Ectodermal cell (in vitro differentiated cells): ENCODE measurements at regions not wholly inside any gene's neighbourhood (a gene's known extent, or its start where the extent isn't known, plus 50 kb on each side); places are given as distances from the start of the nearest gene placed in this dataset.

Experiments used
- H3K27ac ChIP-seq: 2 replicates; pipeline ENCODE4 v1.7.0; 2013; ENCODE audit warnings: mild to moderate bottlenecking, low read depth, low read length; ENCODE audit not compliant: insufficient read depth, poor library complexity, severe bottlenecking
- H3K27me3 ChIP-seq: 2 replicates; pipeline ENCODE4 v1.7.0; 2013; ENCODE audit warnings: mild to moderate bottlenecking, low read length; ENCODE audit not compliant: insufficient read depth, control insufficient read depth, poor library complexity, severe bottlenecking
- H3K36me3 ChIP-seq: one replicate; pipeline ENCODE4 v1.7.0; 2013; ENCODE audit warnings: low read length; ENCODE audit not compliant: control insufficient read depth, insufficient read depth
- H3K4me1 ChIP-seq: one replicate; pipeline ENCODE4 v1.7.0; 2013; ENCODE audit warnings: low read length; ENCODE audit not compliant: control insufficient read depth, insufficient read depth
- H3K4me3 ChIP-seq: 2 replicates; pipeline ENCODE4 v1.7.0; 2013; ENCODE audit warnings: low read depth, low read length, control low read depth; ENCODE audit not compliant: insufficient read depth
- H3K9me3 ChIP-seq: 2 replicates; pipeline ENCODE4 v1.7.0; 2013; ENCODE audit warnings: mild to moderate bottlenecking, low read length, moderate library complexity; ENCODE audit not compliant: control insufficient read depth
- WGBS, 2 experiments: methylation state at CpG; one replicate each; pipeline ENCODE4 v1.1.7; 2013; ENCODE audit warnings: missing lambda C conversion rate in 2 of 2; 5-methylcytosine and 5-hydroxymethylcytosine counted together

DNA sequence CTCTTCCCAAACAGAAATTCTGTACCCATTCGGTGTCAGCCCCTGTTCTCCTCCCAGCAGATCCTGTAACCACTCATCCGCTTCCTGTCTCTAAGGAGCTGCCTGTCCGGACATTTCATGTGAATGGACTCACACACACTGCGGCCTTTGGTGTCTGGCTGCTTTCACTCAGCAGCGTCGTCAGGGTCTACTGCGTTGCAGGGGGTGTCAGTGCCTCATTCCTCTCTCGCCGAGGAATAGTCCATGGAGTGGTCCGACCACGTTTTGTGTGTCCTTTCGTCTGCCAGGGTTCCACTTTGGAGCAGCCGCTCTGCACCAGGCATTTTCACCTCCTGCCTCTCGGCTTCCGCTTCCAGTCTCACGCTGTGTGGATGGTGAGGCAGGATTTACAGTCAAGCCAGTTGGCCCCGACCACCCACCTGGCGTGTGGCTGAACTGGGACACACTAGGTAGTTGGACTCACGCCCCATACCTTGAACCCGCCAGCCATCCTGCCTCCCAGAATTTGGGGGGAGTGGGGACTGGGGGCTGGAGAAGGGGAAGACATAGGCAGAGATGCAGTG lies 188.2 kb upstream of the CIBAR2 start:
- Histone ChIP-seq H3K4me3 (no peak overlapping the region), H3K27me3 (peaks cover 28% of the 10 kb centered on the region), H3K36me3 (no peaks in the 10 kb centered on the region), H3K4me1 (peaks cover 12% of the 10 kb centered on the region), H3K27ac (no peak overlapping the region), H3K9me3 (no peaks in the 10 kb centered on the region)
- 92 to 93% methylated on average over 20 of the region's 20 CpGs for WGBS, 2 experiments

DNA sequence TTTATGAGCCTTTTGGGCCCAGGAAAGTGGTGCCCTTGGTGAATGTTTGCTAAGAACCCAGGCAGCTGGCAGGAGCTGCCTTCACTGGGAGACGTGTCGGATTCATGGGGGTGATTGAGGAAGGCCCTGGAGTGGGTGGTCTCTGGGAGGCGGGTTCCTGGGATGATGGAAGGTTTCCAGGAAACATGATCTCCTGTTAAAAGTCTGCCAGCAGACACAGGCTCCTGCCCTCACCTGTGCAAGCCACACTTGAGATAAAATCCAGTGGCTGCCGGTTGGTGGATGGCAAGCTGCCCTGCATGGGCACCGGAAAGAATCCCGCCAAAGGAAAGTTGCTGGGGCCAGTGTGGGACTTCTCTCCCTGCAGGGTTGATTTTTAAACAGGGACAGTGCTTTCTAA lies 189.0 kb upstream of the CIBAR2 start:
- H3K9me3 ChIP-seq: no peaks in the 10 kb centered on the region
- no peak overlapping the region for H3K27ac ChIP-seq
- WGBS, 2 experiments: 83 to 84% methylated on average over 6 of the region's 6 CpGs
- no peak overlapping the region for H3K4me3 ChIP-seq
- peaks cover 27% of the 10 kb centered on the region for H3K27me3 ChIP-seq
- peaks cover 12% of the 10 kb centered on the region for H3K4me1 ChIP-seq
- H3K36me3 ChIP-seq: no peaks in the 10 kb centered on the region

- Histone ChIP-seq H3K27ac (no peak overlapping the region), H3K27me3 (peaks cover 27% of the 10 kb centered on the region), H3K4me3 (no peak overlapping the region), H3K4me1 (peaks cover 12% of the 10 kb centered on the region), H3K9me3 (no peaks in the 10 kb centered on the region), H3K36me3 (no peaks in the 10 kb centered on the region)
- 38 to 46% methylated on average over 24 of the region's 24 CpGs for WGBS, 2 experiments
Observed at GRCh38 chr16:85302018-85302847, 190.0 kb upstream of the CIBAR2 start.

DNA sequence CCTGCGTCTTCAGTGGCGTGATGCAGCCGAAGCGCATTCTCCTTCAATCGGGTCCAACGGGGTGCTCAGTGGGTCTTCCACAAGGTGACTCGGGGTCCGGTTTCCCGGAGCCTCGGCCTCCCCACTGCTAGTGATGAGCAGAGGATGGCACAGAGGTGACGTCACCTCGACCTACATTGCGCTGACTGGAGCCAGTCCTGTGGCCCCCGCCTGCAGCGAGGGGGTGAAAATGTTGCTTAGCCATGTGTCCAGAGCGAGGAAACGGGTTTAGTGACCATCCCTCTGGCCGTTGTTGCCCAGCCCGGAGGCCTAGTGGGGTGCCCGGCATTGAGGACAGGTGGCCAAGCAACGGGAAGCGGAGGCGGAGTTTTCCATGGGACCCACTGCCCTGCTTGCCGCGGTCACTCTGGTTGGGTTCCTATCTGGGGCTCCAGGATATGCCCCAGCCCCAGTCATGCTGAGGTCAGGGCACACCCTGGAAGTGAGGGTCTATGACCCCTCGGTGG lies 190.6 kb upstream of the CIBAR2 start:
- Histone ChIP-seq H3K27me3 (peaks cover 27% of the 10 kb centered on the region), H3K27ac (no peak overlapping the region), H3K36me3 (no peaks in the 10 kb centered on the region), H3K9me3 (no peaks in the 10 kb centered on the region), H3K4me3 (peak overlapping the region; percentile 27), H3K4me1 (peaks cover 12% of the 10 kb centered on the region)
- WGBS, 2 experiments: 24 to 26% methylated on average over 26 of the region's 26 CpGs

DNA sequence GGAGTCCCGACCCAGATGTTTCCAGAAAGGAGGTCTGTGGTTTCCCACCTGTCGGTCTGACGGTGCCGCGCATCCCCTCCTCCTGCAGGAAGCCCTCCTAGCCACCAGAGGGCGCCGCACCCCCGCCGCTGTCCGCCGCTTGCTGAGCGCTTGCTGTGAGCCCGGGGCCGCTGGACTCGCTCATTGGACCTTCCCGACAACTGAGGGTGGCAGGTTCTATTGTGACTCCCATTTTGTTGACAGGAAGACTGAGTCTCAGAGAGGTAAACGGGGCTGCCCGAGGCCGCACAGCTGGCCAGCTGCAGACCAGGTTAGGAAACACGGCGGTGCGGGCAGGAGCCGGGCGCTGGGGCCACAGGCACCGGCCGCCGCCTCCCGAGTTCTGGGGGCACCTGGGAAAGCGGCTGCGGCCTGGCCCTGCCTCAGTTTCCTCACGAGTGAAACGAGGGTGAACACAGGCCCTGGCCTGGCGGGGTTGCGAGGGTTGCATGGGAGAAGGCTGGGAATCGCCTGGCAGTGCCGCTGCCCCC lies 191.1 kb upstream of the CIBAR2 start:
- Histone ChIP-seq H3K4me3 (peak overlapping the region; percentile 27), H3K27me3 (peaks cover 27% of the 10 kb centered on the region), H3K27ac (no peak overlapping the region), H3K4me1 (peaks cover 12% of the 10 kb centered on the region), H3K9me3 (no peaks in the 10 kb centered on the region), H3K36me3 (no peaks in the 10 kb centered on the region)
- 46 to 47% methylated on average over 36 of the region's 36 CpGs for WGBS, 2 experiments

DNA sequence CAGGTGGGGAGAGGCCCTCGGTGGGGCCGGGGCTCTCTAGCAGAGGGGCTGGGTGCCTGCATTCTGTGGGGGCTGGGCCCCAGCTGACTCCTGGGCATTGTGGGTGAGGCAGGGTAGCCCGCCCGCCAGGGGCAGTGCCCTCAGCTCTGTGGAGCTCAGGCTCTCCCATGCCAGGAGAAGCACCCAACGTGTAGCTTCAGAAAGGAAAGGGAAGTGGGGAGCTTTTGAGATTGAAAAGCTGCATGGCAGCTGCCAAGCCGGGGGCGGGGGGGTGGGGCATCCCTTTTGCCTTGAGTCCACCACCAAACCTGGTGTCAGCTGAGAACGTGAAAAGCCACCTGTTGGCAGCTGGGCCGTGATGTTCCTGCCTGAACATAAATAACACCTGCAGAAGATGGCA lies 192.1 kb upstream of the CIBAR2 start:
- H3K36me3 ChIP-seq: no peaks in the 10 kb centered on the region
- peaks cover 12% of the 10 kb centered on the region for H3K4me1 ChIP-seq
- 88% methylated on average over 9 of the region's 9 CpGs for WGBS, 2 experiments
- peaks cover 32% of the 10 kb centered on the region for H3K27me3 ChIP-seq
- no peak overlapping the region for H3K27ac ChIP-seq
- no peaks in the 10 kb centered on the region for H3K9me3 ChIP-seq
- H3K4me3 ChIP-seq: no peak overlapping the region

DNA sequence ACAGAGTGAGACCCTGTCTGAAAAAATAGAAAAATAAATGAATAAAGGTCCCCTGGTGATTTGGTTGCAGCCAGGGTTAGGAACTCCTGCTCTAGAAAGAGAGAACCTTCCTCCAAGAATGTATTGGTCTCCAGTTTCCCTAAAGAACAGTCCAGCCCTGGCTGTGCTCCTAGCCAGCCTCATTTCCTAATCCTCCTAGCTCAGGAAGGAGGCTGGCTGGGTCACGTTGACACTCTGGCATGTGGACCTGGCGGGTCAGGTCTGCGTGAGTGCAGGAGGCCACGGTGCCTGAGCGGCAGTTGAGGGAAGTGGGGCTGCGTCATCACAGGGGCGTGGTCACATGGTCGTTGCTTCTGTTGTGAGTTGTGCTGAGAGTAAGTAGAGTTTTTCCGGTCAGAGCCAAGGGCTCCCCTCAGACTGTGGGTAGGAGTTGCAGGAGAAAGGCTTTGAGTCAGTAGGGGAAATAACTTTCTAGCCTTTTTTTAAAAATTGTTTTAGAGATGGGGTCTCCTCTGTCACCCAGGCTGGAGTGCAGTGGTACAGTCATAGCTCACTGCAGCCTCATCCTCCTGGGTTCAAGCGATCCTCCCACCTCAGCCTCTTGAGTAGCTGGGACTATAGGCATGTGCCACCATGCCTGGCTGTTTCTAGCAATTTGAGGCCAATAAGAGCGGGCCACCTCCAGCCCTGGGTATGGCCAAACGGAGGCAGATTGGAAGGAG lies 194.0 kb upstream of the CIBAR2 start:
- Histone ChIP-seq H3K9me3 (no peaks in the 10 kb centered on the region), H3K27ac (no peak overlapping the region), H3K27me3 (peaks cover 45% of the 10 kb centered on the region), H3K4me3 (no peak overlapping the region), H3K36me3 (no peaks in the 10 kb centered on the region), H3K4me1 (peaks cover 28% of the 10 kb centered on the region)
- WGBS, 2 experiments: 68% methylated on average over 12 of the region's 12 CpGs

- H3K36me3 ChIP-seq: no peaks in the 10 kb centered on the region
- H3K9me3 ChIP-seq: no peaks in the 10 kb centered on the region
- WGBS, 2 experiments: 84 to 88% methylated on average over 19 of the region's 19 CpGs
- peaks cover 35% of the 10 kb centered on the region for H3K4me1 ChIP-seq
- H3K27ac ChIP-seq: no peak overlapping the region
- H3K4me3 ChIP-seq: no peak overlapping the region
- peaks cover 45% of the 10 kb centered on the region for H3K27me3 ChIP-seq
Observed at GRCh38 chr16:85306793-85307551, 194.7 kb upstream of the CIBAR2 start.

GRCh38 chr16:85307552-85308364 lies 195.5 kb upstream of the CIBAR2 start:
- Histone ChIP-seq H3K27me3 (peaks cover 45% of the 10 kb centered on the region), H3K4me1 (peaks cover 36% of the 10 kb centered on the region), H3K9me3 (no peaks in the 10 kb centered on the region), H3K4me3 (no peak overlapping the region), H3K27ac (no peak overlapping the region), H3K36me3 (no peaks in the 10 kb centered on the region)
- WGBS, 2 experiments: 92 to 93% methylated on average over 24 of the region's 24 CpGs
